Eye (tissue), 1 donor: ENCODE measurements at regions not wholly inside any gene's neighbourhood (a gene's known extent, or its start where the extent isn't known, plus 50 kb on each side); places are given as distances from the start of the nearest gene placed in this dataset.

Experiments used
- DNase-seq: peaks from one replicate; pipeline ENCODE4 v3.0.0-alpha.2; 2015

GRCh38 chr6:56766139-56766805 lies 123.6 kb upstream of the DST start:
- no peak for DNase-seq

GRCh38 chr6:56765494-56765893 lies 122.8 kb upstream of the DST start:
- DNase-seq: no peak

GRCh38 chr6:56764081-56764566 lies 121.4 kb upstream of the DST start:
- no peak for DNase-seq

- no peak for DNase-seq
Observed at GRCh38 chr6:56761651-56762050, 119.0 kb upstream of the DST start.

- DNase-seq: no peak
Observed at GRCh38 chr6:56760842-56761241, 118.2 kb upstream of the DST start.

- DNase-seq: peak; percentile 53
Observed at GRCh38 chr6:56759521-56759920, 116.8 kb upstream of the DST start.

- DNase-seq: no peak
Observed at GRCh38 chr6:56758553-56758952, 115.9 kb upstream of the DST start.

- DNase-seq: no peak
Observed at GRCh38 chr6:56758120-56758519, 115.4 kb upstream of the DST start.

- DNase-seq: no peak
Observed at GRCh38 chr6:56757588-56757984, 114.9 kb upstream of the DST start.

- no peak for DNase-seq
Observed at GRCh38 chr6:56756791-56757587, 114.3 kb upstream of the DST start.

- DNase-seq: no peak
Observed at GRCh38 chr6:56756219-56756789, 113.6 kb upstream of the DST start.

- no peak for DNase-seq
Observed at GRCh38 chr6:56755040-56755439, 112.4 kb upstream of the DST start.

- no peak for DNase-seq
Observed at GRCh38 chr6:56753811-56754210, 111.1 kb upstream of the DST start.

GRCh38 chr6:56752534-56752933 lies 109.8 kb upstream of the DST start:
- DNase-seq: no peak

- no peak for DNase-seq
Observed at GRCh38 chr6:56752009-56752408, 109.3 kb upstream of the DST start.

- no peak for DNase-seq
Observed at GRCh38 chr6:56751604-56752003, 108.9 kb upstream of the DST start.

- no peak for DNase-seq
Observed at GRCh38 chr6:56750686-56751085, 108.0 kb upstream of the DST start.

- no peak for DNase-seq
Observed at GRCh38 chr6:56749632-56750151, 107.0 kb upstream of the DST start.

- DNase-seq: no peak
Observed at GRCh38 chr6:56746767-56747504, 104.2 kb upstream of the DST start.

GRCh38 chr6:56745971-56746370 lies 103.3 kb upstream of the DST start:
- no peak for DNase-seq

- DNase-seq: no peak
Observed at GRCh38 chr6:56745081-56745480, 102.4 kb upstream of the DST start.

- DNase-seq: no peak
Observed at GRCh38 chr6:56744528-56744927, 101.8 kb upstream of the DST start.
